Esophagus muscularis mucosa (tissue), 4 donors: ENCODE measurements at regions not wholly inside any gene's neighbourhood (a gene's known extent, or its start where the extent isn't known, plus 50 kb on each side); places are given as distances from the start of the nearest gene placed in this dataset.

ENCODE experiments used
- DNase-seq: peaks from one replicate; pipeline ENCODE4 v3.0.0-alpha.2; 2017; ENCODE audit errors: extremely low spot score
- H3K27ac ChIP-seq, 4 donors: fragments of 200-600 bp; sonication (generic); replicated peaks in 1 of 4; 1 replicate in 3 of 4; 2 replicates in 1 of 4; pipeline ENCODE4 v1.5.1; 2016 to 2019; ENCODE audit warnings: mild to moderate bottlenecking in 1 of 4
- H3K27me3 ChIP-seq, 4 donors: fragments of 200-600 bp; sonication (generic); one replicate each; pipeline versions ENCODE4 v1.5.1 to v1.6.0; 2016 to 2019
- H3K36me3 ChIP-seq, 4 donors: fragments of 200-600 bp; sonication (generic); one replicate each; pipeline ENCODE4 v1.5.1; 2016 to 2019
- H3K4me1 ChIP-seq, 4 donors: fragments of 200-600 bp; sonication (generic); one replicate each; pipeline ENCODE4 v1.5.1; 2016 to 2019
- H3K4me3 ChIP-seq, 4 donors: fragments of 200-600 bp; sonication (generic); 1 replicate in 2 of 4; 2 replicates in 2 of 4; pipeline ENCODE4 v1.5.1; 2016 to 2019; ENCODE audit warnings: mild to moderate bottlenecking in 4 of 4, moderate library complexity in 1 of 4
- H3K9me3 ChIP-seq, 4 donors: fragments of 200-600 bp; sonication (generic); 1 replicate in 3 of 4; 2 replicates in 1 of 4; pipeline ENCODE4 v1.5.1; 2016 to 2019
- CTCF ChIP-seq, 3 experiments: fragments of 200-600 bp in 2 of 3; fragments of 450-650 bp in 1 of 3; sonication (generic) in 2 of 3; IDR thresholded peaks; one replicate each; pipeline ENCODE4 v1.5.1; 2017 to 2019; ENCODE audit warnings: antibody characterized with exemption in 3 of 3, mild to moderate bottlenecking in 2 of 3, moderate library complexity in 1 of 3
- EP300 ChIP-seq: sonication (generic); formaldehyde crosslinking; IDR thresholded peaks from one replicate; pipeline ENCODE4 v1.6.1; 2017; ENCODE audit warnings: antibody characterized with exemption
- POLR2A ChIP-seq: fragments of 450-650 bp; IDR thresholded peaks from one replicate; pipeline ENCODE4 v1.6.1; 2017; ENCODE audit warnings: antibody characterized with exemption, moderate library complexity, mild to moderate bottlenecking, low read depth
- POLR2AphosphoS5 ChIP-seq, 2 donors: sonication (generic); formaldehyde crosslinking; IDR thresholded peaks; one replicate each; pipeline ENCODE4 v1.6.1; 2017; ENCODE audit warnings: antibody characterized with exemption in 2 of 2
- WGBS: methylation state at CpG from one replicate; pipeline ENCODE4 v1.1.5; 2018; 5-methylcytosine and 5-hydroxymethylcytosine counted together
- intact Hi-C: fragments of 100-400 bp; cut with DNase I; formaldehyde crosslinking; loops from one replicate; pipeline ENCODE4 v1.15.1; 2023

- H3K27ac ChIP-seq: no peak overlapping the region
- 78% methylated on average over 9 of the region's 9 CpGs for WGBS
- no peak for TF ChIP-seq POLR2AphosphoS5 (IDR thresholded peaks at IDR 0.05)
- TF ChIP-seq CTCF (IDR thresholded peaks at IDR 0.05): no peak
- no peak for TF ChIP-seq POLR2A
- TF ChIP-seq EP300: no peak
These were observed 1014.1 kb upstream of the SEMA6D start for GRCh38 chr15:46703020-46703861.

GRCh38 chr15:46703871-46704637, 1013.3 kb upstream of the SEMA6D start:
- no peaks in the 10 kb centered on the region for H3K27me3 ChIP-seq
- no peak for DNase-seq
- no peaks in the 10 kb centered on the region for H3K4me1 ChIP-seq
- no peak overlapping the region for H3K27ac ChIP-seq
- H3K4me3 ChIP-seq: no peak overlapping the region
- peaks cover 0 to 9% (median 2%) of the 10 kb centered on the region in 4 donors for H3K9me3 ChIP-seq
- TF ChIP-seq POLR2AphosphoS5 (IDR thresholded peaks at IDR 0.05): no peak
- TF ChIP-seq EP300: no peak
- TF ChIP-seq CTCF (IDR thresholded peaks at IDR 0.05): no peak
- TF ChIP-seq POLR2A: no peak
- WGBS: 35% methylated on average over 2 of the region's 2 CpGs
- intact Hi-C loops: no loop called here
- H3K36me3 ChIP-seq: no peaks in the 10 kb centered on the region

More at GRCh38 chr15:46703020-46703861, 1014.1 kb upstream of the SEMA6D start:
- H3K36me3 ChIP-seq: no peaks in the 10 kb centered on the region
- H3K27me3 ChIP-seq: no peaks in the 10 kb centered on the region
- no peak overlapping the region for H3K4me3 ChIP-seq
- peaks cover 0 to 9% (median 2%) of the 10 kb centered on the region in 4 donors for H3K9me3 ChIP-seq
- DNase-seq: no peak
- intact Hi-C loops: no loop called here
- H3K4me1 ChIP-seq: no peaks in the 10 kb centered on the region

GRCh38 chr15:46707452-46707851, 1009.9 kb upstream of the SEMA6D start:
- Histone ChIP-seq H3K27me3 (no peaks in the 10 kb centered on the region), H3K9me3 (peaks cover 0 to 9% (median 2%) of the 10 kb centered on the region in 4 donors), H3K36me3 (no peaks in the 10 kb centered on the region), H3K4me3 (no peak overlapping the region), H3K27ac (no peak overlapping the region), H3K4me1 (no peaks in the 10 kb centered on the region)
- no peak for TF ChIP-seq POLR2AphosphoS5 (IDR thresholded peaks at IDR 0.05)
- no peak for TF ChIP-seq EP300
- no peak for TF ChIP-seq POLR2A
- TF ChIP-seq CTCF (IDR thresholded peaks at IDR 0.05): no peak
- intact Hi-C loops: no loop called here
- WGBS: 90% methylated on average over 1 of the region's 1 CpG
- no peak for DNase-seq

- Histone ChIP-seq H3K9me3 (peaks cover 0 to 9% (median 2%) of the 10 kb centered on the region in 4 donors), H3K4me3 (no peak overlapping the region), H3K36me3 (no peaks in the 10 kb centered on the region), H3K4me1 (no peaks in the 10 kb centered on the region), H3K27me3 (no peaks in the 10 kb centered on the region), H3K27ac (no peak overlapping the region)
- 42% methylated on average over 3 of the region's 3 CpGs for WGBS
- intact Hi-C loops: no loop called here
- no peak for DNase-seq
- TF ChIP-seq POLR2AphosphoS5 (IDR thresholded peaks at IDR 0.05): no peak
- no peak for TF ChIP-seq POLR2A
- TF ChIP-seq CTCF (IDR thresholded peaks at IDR 0.05): no peak
- no peak for TF ChIP-seq EP300
These were observed 1009.1 kb upstream of the SEMA6D start for GRCh38 chr15:46708226-46708625.
